Small intestine (tissue), 7 donors: ENCODE measurements at regions not wholly inside any gene's neighbourhood (a gene's known extent, or its start where the extent isn't known, plus 50 kb on each side); places are given as distances from the start of the nearest gene placed in this dataset.

ENCODE experiments used
- DNase-seq, 2 donors: peaks; one replicate each; pipeline versions ENCODE4 v3.0.0 to v3.0.0-alpha.2; 2013
- FAIRE-seq: peaks from 2 replicates; lab custom pipeline; 2012; peaks lifted over from hg19 to GRCh38; lab: Jason Lieb, UNC
- H3K27ac ChIP-seq, 3 donors: one replicate each; pipeline ENCODE4 v1.5.1; 2013; ENCODE audit warnings: low read length in 2 of 3, mild to moderate bottlenecking in 2 of 3, control low read depth in 1 of 3, inconsistent platforms in 1 of 3, low read depth in 1 of 3, moderate library complexity in 1 of 3
- H3K27me3 ChIP-seq, 3 donors: one replicate each; pipeline ENCODE4 v1.6.1; 2013; ENCODE audit warnings: low read length in 3 of 3, inconsistent platforms in 1 of 3; ENCODE audit not compliant: control insufficient read depth in 3 of 3, insufficient read depth in 3 of 3
- H3K36me3 ChIP-seq, 3 donors: one replicate each; pipeline ENCODE4 v1.6.1; 2013; ENCODE audit warnings: low read length in 3 of 3, inconsistent platforms in 1 of 3, low read depth in 1 of 3, mild to moderate bottlenecking in 1 of 3, moderate library complexity in 1 of 3; ENCODE audit not compliant: control insufficient read depth in 3 of 3, insufficient read depth in 2 of 3
- H3K4me1 ChIP-seq, 3 donors: one replicate each; pipeline ENCODE4 v1.6.1; 2013; ENCODE audit warnings: low read length in 2 of 3, inconsistent platforms in 1 of 3, low read depth in 1 of 3, mild to moderate bottlenecking in 1 of 3, moderate library complexity in 1 of 3; ENCODE audit not compliant: control insufficient read depth in 3 of 3, insufficient read depth in 2 of 3
- H3K4me3 ChIP-seq, 3 donors: one replicate each; pipeline ENCODE4 v1.5.1; 2013; ENCODE audit warnings: low read length in 3 of 3, control low read depth in 1 of 3, inconsistent platforms in 1 of 3, low read depth in 1 of 3, mild to moderate bottlenecking in 1 of 3, moderate library complexity in 1 of 3
- H3K9me3 ChIP-seq, 2 donors: one replicate each; pipeline ENCODE4 v1.6.1; 2013; ENCODE audit warnings: low read depth in 1 of 2, low read length in 1 of 2; ENCODE audit not compliant: control insufficient read depth in 2 of 2, insufficient read depth in 1 of 2
- WGBS, 3 donors: extraction: QIAGEN DNeasy Blood & Tissue Kit; methylation state at CpG; one replicate each; pipeline ENCODE4 v1.1.7; 2013; 5-methylcytosine and 5-hydroxymethylcytosine counted together
- donor health status: healthy with polysubstance abuse.
- donor health status: control.
- donor health status: control.
- donor health status: Bipolar disorder and iron deficiency.
- donor health status: healthy.

DNA sequence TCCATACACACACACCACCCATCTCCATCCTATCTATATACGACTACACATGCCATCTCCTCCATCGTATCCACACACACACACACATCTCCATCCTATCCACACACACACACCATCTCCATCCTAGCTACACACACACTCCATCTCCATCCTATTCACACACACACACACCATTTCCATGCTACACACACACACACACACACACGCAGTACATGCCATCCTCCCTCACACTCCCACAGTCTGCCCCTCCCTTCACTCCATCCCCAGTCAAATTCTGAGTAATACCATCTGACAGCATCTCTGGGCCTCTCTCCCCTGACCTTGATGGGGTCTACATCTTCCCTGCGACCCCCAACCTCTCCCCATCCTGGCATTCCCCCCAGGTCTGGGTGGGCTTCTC is 193.8 kb upstream of the LHX5 start:
- no peaks in the 10 kb centered on the region for H3K9me3 ChIP-seq
- DNase-seq, result no peak
- peaks cover 0 to 15% (median 10%) of the 10 kb centered on the region in 3 donors for H3K27me3 ChIP-seq
- no peak overlapping the region for H3K4me3 ChIP-seq
- 68 to 81% (median 76%) methylated on average over 4 of the region's 4 CpGs for WGBS, 3 donors
- no peak overlapping the region for H3K27ac ChIP-seq
- no peak for FAIRE-seq
- H3K4me1 ChIP-seq, result no peaks in the 10 kb centered on the region
- no peaks in the 10 kb centered on the region for H3K36me3 ChIP-seq

DNA sequence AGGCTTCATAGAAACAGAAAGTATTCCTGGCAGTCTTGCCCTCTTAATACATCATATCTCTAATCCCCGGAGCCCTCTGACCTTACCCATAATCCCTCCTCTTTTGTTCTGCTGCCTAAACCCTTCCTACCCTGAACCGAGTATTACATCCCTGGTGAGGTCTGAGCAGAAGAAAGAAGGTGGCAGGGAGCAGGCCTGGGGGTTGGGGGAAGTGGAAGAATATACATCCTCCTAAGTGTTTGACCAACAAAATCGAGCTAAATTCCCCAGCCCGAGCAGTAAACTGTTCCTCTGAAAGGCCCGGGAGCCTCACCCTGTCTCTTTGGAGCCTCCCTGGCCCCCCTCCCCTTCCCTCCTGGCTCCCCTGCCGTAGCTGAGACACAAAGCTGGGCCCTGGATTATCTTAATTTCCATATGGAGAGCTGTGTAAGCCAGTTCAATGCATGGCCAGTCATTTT is 192.6 kb upstream of the LHX5 start:
- peaks cover 0 to 9% (median 0%) of the 10 kb centered on the region in 3 donors for H3K27me3 ChIP-seq
- 24 to 33% (median 26%) methylated on average over 6 of the region's 6 CpGs for WGBS, 3 donors
- DNase-seq (no peak), FAIRE-seq (no peak)
- H3K9me3 ChIP-seq, result no peaks in the 10 kb centered on the region
- no peak overlapping the region for H3K4me3 ChIP-seq
- H3K27ac ChIP-seq, result no peak overlapping the region
- H3K4me1 ChIP-seq, result no peaks in the 10 kb centered on the region
- H3K36me3 ChIP-seq, result no peaks in the 10 kb centered on the region

GRCh38 chr12:113663396-113663795 is 191.7 kb upstream of the LHX5 start:
- FAIRE-seq, result no peak
- no peaks in the 10 kb centered on the region for H3K36me3 ChIP-seq
- H3K4me3 ChIP-seq, result no peak overlapping the region
- H3K27me3 ChIP-seq, result peaks cover 0 to 8% (median 0%) of the 10 kb centered on the region in 3 donors
- no peak for DNase-seq
- no peak overlapping the region for H3K27ac ChIP-seq
- H3K4me1 ChIP-seq, result no peaks in the 10 kb centered on the region
- WGBS, 3 donors, result 37 to 70% (median 44%) methylated on average over 10 of the region's 10 CpGs
- no peaks in the 10 kb centered on the region for H3K9me3 ChIP-seq

DNA sequence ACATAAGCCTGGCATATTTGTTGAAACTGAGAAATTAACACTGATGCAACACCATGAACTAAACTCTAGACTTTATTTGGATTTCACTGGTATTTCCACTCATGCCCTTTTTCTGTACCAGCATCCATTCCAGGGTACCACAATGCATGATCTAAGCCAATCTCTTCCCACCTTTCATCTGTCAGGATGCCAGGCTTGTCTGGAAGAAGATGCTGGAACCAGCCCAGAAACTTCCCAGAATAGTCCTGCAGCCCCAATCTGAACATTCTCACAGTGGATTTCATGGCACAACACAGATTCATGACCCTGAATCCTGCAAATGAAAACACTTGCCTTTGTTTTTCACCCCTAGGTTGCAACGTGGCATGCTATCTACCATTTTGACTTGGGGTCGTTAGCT is 189.3 kb upstream of the LHX5 start:
- 15 to 46% (median 23%) methylated on average over 2 of the region's 2 CpGs for WGBS, 3 donors
- DNase-seq, result no peak

GRCh38 chr12:113659416-113659815 is 187.7 kb upstream of the LHX5 start:
- no peak for FAIRE-seq
- 60 to 73% (median 71%) methylated on average over 5 of the region's 5 CpGs for WGBS, 3 donors

More for the DNA sequence above, 189.3 kb upstream of the LHX5 start:
- Histone ChIP-seq H3K4me3 (no peak overlapping the region), H3K27me3 (no peaks in the 10 kb centered on the region), H3K9me3 (no peaks in the 10 kb centered on the region), H3K27ac (no peak overlapping the region), H3K4me1 (no peaks in the 10 kb centered on the region), H3K36me3 (no peaks in the 10 kb centered on the region)
- FAIRE-seq, result no peak

GRCh38 chr12:113659015-113659414 is 187.3 kb upstream of the LHX5 start:
- H3K9me3 ChIP-seq, result peaks cover 0 to 4% of the 10 kb centered on the region in 2 donors
- no peak overlapping the region for H3K4me3 ChIP-seq
- H3K4me1 ChIP-seq, result no peaks in the 10 kb centered on the region
- H3K27ac ChIP-seq, result no peak overlapping the region
- DNase-seq (no peak), FAIRE-seq (no peak)
- peaks cover 0 to 2% (median 0%) of the 10 kb centered on the region in 3 donors for H3K27me3 ChIP-seq
- no peaks in the 10 kb centered on the region for H3K36me3 ChIP-seq
- WGBS, 3 donors, result 70 to 76% (median 74%) methylated on average over 6 of the region's 6 CpGs

More at GRCh38 chr12:113659416-113659815, 187.7 kb upstream of the LHX5 start:
- Histone ChIP-seq H3K4me1 (no peaks in the 10 kb centered on the region), H3K36me3 (no peaks in the 10 kb centered on the region), H3K4me3 (no peak overlapping the region), H3K9me3 (peaks cover 0 to 4% of the 10 kb centered on the region in 2 donors), H3K27me3 (peaks cover 0 to 2% (median 0%) of the 10 kb centered on the region in 3 donors), H3K27ac (no peak overlapping the region)
- DNase-seq, result no peak

DNA sequence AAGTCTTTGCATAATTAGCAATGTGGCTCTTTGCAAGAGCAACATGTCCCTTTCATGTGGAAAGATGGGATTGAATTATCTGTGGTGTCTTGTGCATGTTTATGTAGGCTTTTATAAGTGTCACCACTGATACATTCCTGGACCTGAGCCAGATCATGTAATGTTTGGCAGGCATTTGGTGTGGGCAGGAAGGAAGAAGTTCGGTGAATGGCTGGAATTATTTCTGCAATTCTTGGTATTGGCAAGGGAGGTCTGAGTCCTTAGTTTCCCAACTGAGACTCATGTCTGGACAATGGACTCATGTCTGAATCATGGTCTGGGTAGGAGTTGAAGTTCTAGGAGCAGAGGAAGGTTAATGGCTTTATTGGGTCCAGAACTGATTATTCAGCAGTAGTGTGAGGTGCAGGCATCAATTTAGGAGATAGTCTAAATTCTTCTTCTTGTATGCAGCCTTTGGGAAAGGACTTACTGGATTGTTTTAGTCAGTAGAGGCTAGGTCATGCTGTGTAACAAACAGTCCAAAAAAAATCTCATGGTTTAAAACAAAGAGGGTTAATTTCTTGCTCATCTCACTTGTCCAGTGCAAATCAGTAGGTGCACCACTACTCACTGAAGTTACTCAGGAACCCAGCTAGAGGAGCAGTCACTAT is 186.5 kb upstream of the LHX5 start:
- Histone ChIP-seq H3K4me3 (no peak overlapping the region), H3K9me3 (peaks cover 0 to 9% of the 10 kb centered on the region in 2 donors), H3K36me3 (no peaks in the 10 kb centered on the region), H3K4me1 (no peaks in the 10 kb centered on the region), H3K27ac (no peak overlapping the region), H3K27me3 (peaks cover 0 to 2% (median 0%) of the 10 kb centered on the region in 3 donors)
- FAIRE-seq, result no peak
- WGBS, 3 donors, result 37 to 68% (median 44%) methylated on average over 1 of the region's 1 CpG
- no peak for DNase-seq

DNA sequence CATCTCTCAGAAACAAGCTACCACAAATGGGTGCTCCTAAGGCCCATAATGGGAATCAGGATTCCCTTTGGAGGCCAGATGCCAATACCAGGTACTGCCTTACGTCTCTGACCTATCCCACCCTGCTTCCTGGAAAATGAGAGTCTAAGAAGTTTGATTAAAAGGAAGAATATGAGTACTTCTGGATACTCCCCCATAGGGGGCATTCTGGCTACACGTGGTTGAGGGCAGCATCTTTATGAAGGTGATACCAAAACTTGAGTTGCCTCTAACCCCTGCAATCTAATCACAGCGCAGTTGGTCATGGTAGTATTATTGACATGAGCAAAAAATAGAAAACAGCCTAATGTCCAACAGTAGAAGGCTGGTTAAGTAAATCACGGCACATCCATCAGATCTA is 184.2 kb upstream of the LHX5 start:
- peaks cover 0 to 9% of the 10 kb centered on the region in 2 donors for H3K9me3 ChIP-seq
- 59 to 75% (median 66%) methylated on average over 4 of the region's 4 CpGs for WGBS, 3 donors
- H3K36me3 ChIP-seq, result no peaks in the 10 kb centered on the region
- H3K4me3 ChIP-seq, result no peak overlapping the region
- DNase-seq, result no peak
- H3K4me1 ChIP-seq, result no peaks in the 10 kb centered on the region
- H3K27me3 ChIP-seq, result peaks cover 0 to 2% (median 0%) of the 10 kb centered on the region in 3 donors
- no peak overlapping the region for H3K27ac ChIP-seq
- FAIRE-seq, result no peak
